Osteoblast (primary cell): ENCODE measurements at regions not wholly inside any gene's neighbourhood (a gene's known extent, or its start where the extent isn't known, plus 50 kb on each side); places are given as distances from the start of the nearest gene placed in this dataset.

Experiments
- DNase-seq: peaks from one replicate; pipeline ENCODE4 v3.0.0; 2011; ENCODE audit warnings: low spot score, mixed read lengths; ENCODE audit not compliant: insufficient read length; ENCODE audit errors: missing footprints
- H2AFZ ChIP-seq: 2 replicates; pipeline ENCODE4 v1.6.0; 2011; ENCODE audit warnings: mild to moderate bottlenecking, low read length
- H3K27ac ChIP-seq: 2 replicates; pipeline ENCODE4 v1.5.1; 2011; ENCODE audit warnings: mild to moderate bottlenecking, low read depth, low read length, moderate library complexity
- H3K27me3 ChIP-seq: 2 replicates; pipeline ENCODE4 v1.6.0; 2012; ENCODE audit warnings: mild to moderate bottlenecking, control low read depth, inconsistent platforms, low read length, moderate library complexity; ENCODE audit not compliant: insufficient read depth
- H3K36me3 ChIP-seq: 2 replicates; pipeline ENCODE4 v1.5.1; 2011; ENCODE audit warnings: mild to moderate bottlenecking, low read length, control low read depth, moderate library complexity; ENCODE audit not compliant: insufficient read depth
- H3K4me1 ChIP-seq: 2 replicates; pipeline ENCODE4 v1.5.1; 2011; ENCODE audit warnings: mild to moderate bottlenecking, low read length, control low read depth, moderate library complexity; ENCODE audit not compliant: insufficient read depth
- H3K4me2 ChIP-seq: 2 replicates; pipeline ENCODE4 v1.6.0; 2011; ENCODE audit warnings: mild to moderate bottlenecking, low read length; ENCODE audit not compliant: insufficient read depth
- H3K4me3 ChIP-seq: fragments of 200-600 bp; sonication (generic); 3 replicates; pipeline ENCODE4 v1.5.1; 2012; ENCODE audit warnings: mild to moderate bottlenecking, low read length, inconsistent platforms; ENCODE audit not compliant: insufficient read depth
- H3K79me2 ChIP-seq: 2 replicates; pipeline ENCODE4 v1.6.0; 2012; ENCODE audit warnings: mild to moderate bottlenecking, low read length, control low read depth, inconsistent platforms; ENCODE audit not compliant: insufficient read depth
- H3K9me3 ChIP-seq: 2 replicates; pipeline ENCODE4 v1.5.1; 2011; ENCODE audit warnings: low read depth, low read length, control low read depth
- H4K20me1 ChIP-seq: 2 replicates; pipeline ENCODE4 v1.6.0; 2012; ENCODE audit warnings: mild to moderate bottlenecking, low read length, control low read depth; ENCODE audit not compliant: insufficient read depth
- CTCF ChIP-seq: IDR thresholded peaks from 2 replicates; pipeline ENCODE4 v1.5.1; 2011; ENCODE audit warnings: mild to moderate bottlenecking, low read depth, low read length, moderate library complexity; ENCODE audit errors: extremely low read depth

GRCh38 chr12:132439333-132439904, 50.5 kb upstream of the FBRSL1 start:
- H3K79me2 ChIP-seq: no peaks in the 10 kb centered on the region
- no peaks in the 10 kb centered on the region for H4K20me1 ChIP-seq
- H3K27me3 ChIP-seq: peaks cover 16% of the 10 kb centered on the region
- H3K9me3 ChIP-seq: no peaks in the 10 kb centered on the region
- H3K4me1 ChIP-seq: no peaks in the 10 kb centered on the region
- no peaks in the 10 kb centered on the region for H3K36me3 ChIP-seq
- H2AFZ ChIP-seq: no peak overlapping the region
- no peak overlapping the region for H3K4me2 ChIP-seq
- H3K27ac ChIP-seq: no peak overlapping the region
- TF ChIP-seq CTCF: no peak
- H3K4me3 ChIP-seq: no peak overlapping the region
- no peak for DNase-seq

DNA sequence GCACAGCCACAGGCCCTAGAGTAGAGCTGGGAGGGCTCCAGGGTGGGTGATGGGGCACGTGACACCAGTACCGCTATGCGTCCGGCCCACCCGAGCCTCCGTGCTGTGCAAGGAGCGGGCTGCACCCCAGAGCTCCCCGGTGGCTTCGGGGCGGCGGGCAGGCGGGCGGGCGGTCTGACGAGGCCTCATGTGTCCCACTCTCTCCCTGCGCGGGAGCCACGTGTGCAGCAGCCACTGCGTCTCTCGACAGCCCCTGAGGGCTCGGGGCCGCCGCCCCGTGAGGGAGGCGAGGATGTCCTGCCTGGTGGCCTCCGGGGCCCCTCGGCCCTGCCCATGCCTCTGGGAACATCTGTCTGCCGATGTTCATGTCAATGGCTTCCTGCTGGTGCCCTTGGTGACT, 51.2 kb upstream of the FBRSL1 start:
- no peak for TF ChIP-seq CTCF
- H3K9me3 ChIP-seq: no peaks in the 10 kb centered on the region
- H3K36me3 ChIP-seq: no peaks in the 10 kb centered on the region
- H3K4me1 ChIP-seq: no peaks in the 10 kb centered on the region
- no peaks in the 10 kb centered on the region for H4K20me1 ChIP-seq
- no peak overlapping the region for H3K4me3 ChIP-seq
- H3K79me2 ChIP-seq: no peaks in the 10 kb centered on the region
- no peak overlapping the region for H2AFZ ChIP-seq
- no peak for DNase-seq
- H3K27ac ChIP-seq: no peak overlapping the region
- H3K4me2 ChIP-seq: no peak overlapping the region
- H3K27me3 ChIP-seq: peaks cover 18% of the 10 kb centered on the region

DNA sequence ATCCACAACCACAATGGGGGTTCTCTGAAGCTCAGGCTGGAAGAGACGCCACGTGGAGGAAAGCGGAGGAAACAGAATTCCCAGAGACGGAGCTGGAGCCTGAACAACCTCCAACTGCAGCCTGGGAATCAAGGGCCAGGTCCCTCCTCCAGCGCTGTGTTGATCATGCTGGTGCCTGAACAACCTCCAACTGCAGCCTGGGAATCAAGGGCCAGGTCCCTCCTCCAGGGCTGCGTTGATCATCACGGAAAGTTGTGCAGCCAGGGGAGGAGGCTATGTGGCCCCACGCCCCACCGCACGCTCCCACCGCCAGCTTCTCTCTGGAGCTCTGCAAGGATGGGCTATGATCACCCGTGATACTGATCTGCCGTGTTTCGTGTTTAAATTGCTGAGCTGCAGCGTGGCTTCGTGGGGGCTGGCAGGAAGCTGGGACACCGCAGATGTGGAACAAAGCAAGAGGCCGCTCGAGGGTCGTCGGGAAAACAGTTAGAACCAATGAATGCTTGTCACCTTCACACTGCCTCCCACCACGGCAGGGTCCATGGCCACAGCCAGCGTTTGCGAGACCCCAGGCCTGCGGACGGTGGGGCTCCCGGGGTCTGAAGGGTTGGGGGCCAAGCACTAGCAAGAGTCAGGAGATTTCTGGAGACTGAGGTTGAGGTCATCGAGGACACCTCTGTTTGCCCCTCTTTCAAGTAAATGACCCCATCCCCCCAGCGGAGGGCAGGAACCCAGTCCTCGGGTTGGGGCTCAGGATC, 51.8 kb upstream of the FBRSL1 start:
- no peak overlapping the region for H3K4me2 ChIP-seq
- H3K27me3 ChIP-seq: peaks cover 23% of the 10 kb centered on the region
- no peaks in the 10 kb centered on the region for H3K36me3 ChIP-seq
- no peak for TF ChIP-seq CTCF
- no peaks in the 10 kb centered on the region for H3K79me2 ChIP-seq
- H4K20me1 ChIP-seq: no peaks in the 10 kb centered on the region
- no peaks in the 10 kb centered on the region for H3K4me1 ChIP-seq
- H3K9me3 ChIP-seq: no peaks in the 10 kb centered on the region
- no peak overlapping the region for H3K4me3 ChIP-seq
- no peak overlapping the region for H2AFZ ChIP-seq
- no peak overlapping the region for H3K27ac ChIP-seq
- DNase-seq: peak; percentile 88

DNA sequence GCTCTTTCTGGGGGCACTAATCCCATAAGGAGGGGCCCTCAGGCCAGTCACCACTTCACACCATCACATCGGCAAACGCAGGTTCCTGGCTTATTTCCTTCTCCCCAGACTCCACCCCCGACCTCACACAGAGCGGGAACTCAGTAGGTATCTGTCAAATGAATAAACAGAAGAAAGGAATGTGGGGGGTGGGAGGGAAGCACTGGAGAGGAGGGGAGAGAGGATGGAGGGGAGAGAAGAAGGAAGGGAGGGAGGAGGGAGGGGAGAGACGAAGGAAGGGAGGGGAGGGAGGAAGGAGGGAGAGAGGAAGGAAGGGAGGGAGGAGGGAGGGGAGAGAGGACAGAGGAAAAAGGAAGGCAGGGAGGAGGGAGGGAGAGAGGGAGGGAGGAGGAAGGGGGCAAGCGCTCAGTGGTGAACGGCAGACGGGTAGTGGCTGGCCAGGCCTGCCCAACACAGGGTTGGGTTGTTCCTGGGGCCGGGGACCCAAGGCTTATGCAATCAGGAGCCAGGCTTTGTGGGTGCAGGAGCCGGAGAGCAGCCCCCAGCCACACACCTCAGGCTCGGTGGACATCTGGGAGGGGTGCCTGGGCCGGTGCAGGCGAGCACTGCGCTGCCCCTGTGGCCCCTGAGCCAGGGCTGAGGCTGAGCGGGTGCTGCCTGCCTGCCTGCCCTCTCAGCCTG, 52.6 kb upstream of the FBRSL1 start:
- Histone ChIP-seq H3K4me2 (no peak overlapping the region), H3K9me3 (no peaks in the 10 kb centered on the region), H3K36me3 (no peaks in the 10 kb centered on the region), H3K4me1 (no peaks in the 10 kb centered on the region), H3K27me3 (peaks cover 30% of the 10 kb centered on the region), H4K20me1 (no peaks in the 10 kb centered on the region), H3K79me2 (no peaks in the 10 kb centered on the region), H2AFZ (no peak overlapping the region), H3K27ac (no peak overlapping the region), H3K4me3 (no peak overlapping the region)
- TF ChIP-seq CTCF: no peak
- no peak for DNase-seq
